ENCODE measurements at regions not wholly inside any gene's neighbourhood (a gene's known extent, or its start where the extent isn't known, plus 50 kb on each side); places are given as distances from the start of the nearest gene placed in this dataset.

- peaks cover 6% of the 10 kb centered on the region for H3K27me3 ChIP-seq (ENCODE audit: control insufficient read depth, insufficient read depth, low read length)
- FAIRE-seq: no peak
Measured at GRCh38 chr2:16223841-16224177, 283.5 kb downstream of the MYCN start.

GRCh38 chr2:16223161-16223840, 283.0 kb downstream of the MYCN start:
- Histone ChIP-seq H3K36me3 (ENCODE audit: control insufficient read depth, insufficient read depth, low read length) (no peaks in the 10 kb centered on the region), H3K4me3 (ENCODE audit: low read depth, low read length) (no peak overlapping the region), H3K27me3 (ENCODE audit: control insufficient read depth, insufficient read depth, low read length) (peaks cover 6% of the 10 kb centered on the region)
- FAIRE-seq (no peak), DNase-seq (ENCODE audit: low read depth) (no peak)
- TF ChIP-seq CTCF (IDR thresholded peaks at IDR 0.05; ENCODE audit: insufficient read depth, low read length, severe bottlenecking): no peak

More at GRCh38 chr2:16223841-16224177, 283.5 kb downstream of the MYCN start:
- no peak for TF ChIP-seq CTCF (IDR thresholded peaks at IDR 0.05; ENCODE audit: insufficient read depth, low read length, severe bottlenecking)
- Histone ChIP-seq H3K36me3 (ENCODE audit: control insufficient read depth, insufficient read depth, low read length) (no peaks in the 10 kb centered on the region), H3K4me3 (ENCODE audit: low read depth, low read length) (no peak overlapping the region)
- DNase-seq (ENCODE audit: low read depth): no peak

- peaks cover 6% of the 10 kb centered on the region for H3K27me3 ChIP-seq (ENCODE audit: control insufficient read depth, insufficient read depth, low read length)
Measured at GRCh38 chr2:16222326-16222725, 282.0 kb downstream of the MYCN start.

GRCh38 chr2:16221461-16222010, 281.2 kb downstream of the MYCN start:
- Histone ChIP-seq H3K4me3 (ENCODE audit: low read depth, low read length) (no peak overlapping the region), H3K36me3 (ENCODE audit: control insufficient read depth, insufficient read depth, low read length) (no peaks in the 10 kb centered on the region), H3K27me3 (ENCODE audit: control insufficient read depth, insufficient read depth, low read length) (peaks cover 2% of the 10 kb centered on the region)
- TF ChIP-seq CTCF (IDR thresholded peaks at IDR 0.05; ENCODE audit: insufficient read depth, low read length, severe bottlenecking): no peak
- DNase-seq (ENCODE audit: low read depth): no peak
- FAIRE-seq: peak; percentile 52

More at GRCh38 chr2:16222326-16222725, 282.0 kb downstream of the MYCN start:
- FAIRE-seq: no peak
- no peak for DNase-seq (ENCODE audit: low read depth)
- Histone ChIP-seq H3K36me3 (ENCODE audit: control insufficient read depth, insufficient read depth, low read length) (no peaks in the 10 kb centered on the region), H3K4me3 (ENCODE audit: low read depth, low read length) (no peak overlapping the region)
- TF ChIP-seq CTCF (IDR thresholded peaks at IDR 0.05; ENCODE audit: insufficient read depth, low read length, severe bottlenecking): no peak

GRCh38 chr2:16219292-16219975, 279.1 kb downstream of the MYCN start:
- no peak for TF ChIP-seq CTCF (IDR thresholded peaks at IDR 0.05; ENCODE audit: insufficient read depth, low read length, severe bottlenecking)
- Histone ChIP-seq H3K4me3 (ENCODE audit: low read depth, low read length) (no peak overlapping the region), H3K36me3 (ENCODE audit: control insufficient read depth, insufficient read depth, low read length) (no peaks in the 10 kb centered on the region), H3K27me3 (ENCODE audit: control insufficient read depth, insufficient read depth, low read length) (no peaks in the 10 kb centered on the region)
- no peak for FAIRE-seq
- no peak for DNase-seq (ENCODE audit: low read depth)
